WI38 (cell line): ENCODE measurements at regions not wholly inside any gene's neighbourhood (a gene's known extent, or its start where the extent isn't known, plus 50 kb on each side); places are given as distances from the start of the nearest gene placed in this dataset.

Experiments
- H3K4me3 ChIP-seq: 2 replicates; pipeline ENCODE4 v1.5.1; 2011; ENCODE audit warnings: low read depth, mild to moderate bottlenecking, control low read depth, low read length
- CTCF ChIP-seq: IDR thresholded peaks from 2 replicates; pipeline ENCODE4 v1.5.1; 2012; ENCODE audit warnings: low read depth, mild to moderate bottlenecking, control low read depth, low read length

DNA sequence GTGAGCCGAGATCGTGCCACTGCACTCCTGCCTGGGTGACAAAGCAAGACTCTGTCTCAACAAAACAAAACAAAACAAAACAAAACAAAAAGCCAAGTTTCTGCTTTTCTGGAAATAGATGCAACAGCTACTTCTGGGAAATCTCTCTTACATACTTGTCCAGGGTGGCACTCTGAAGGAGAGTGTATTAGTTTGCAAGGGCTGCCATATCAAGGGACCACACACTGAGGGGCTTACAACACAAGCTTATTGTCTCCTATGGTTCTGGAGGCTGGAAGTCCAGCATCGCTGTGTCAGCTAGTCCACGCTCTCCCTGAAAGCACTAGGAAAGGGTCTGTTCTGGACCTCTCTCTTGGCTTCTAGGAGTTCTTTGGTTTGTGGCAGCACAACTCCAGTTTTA, 277.9 kb upstream of the WWC1 start:
- no peak for TF ChIP-seq CTCF
- no peak overlapping the region for H3K4me3 ChIP-seq

DNA sequence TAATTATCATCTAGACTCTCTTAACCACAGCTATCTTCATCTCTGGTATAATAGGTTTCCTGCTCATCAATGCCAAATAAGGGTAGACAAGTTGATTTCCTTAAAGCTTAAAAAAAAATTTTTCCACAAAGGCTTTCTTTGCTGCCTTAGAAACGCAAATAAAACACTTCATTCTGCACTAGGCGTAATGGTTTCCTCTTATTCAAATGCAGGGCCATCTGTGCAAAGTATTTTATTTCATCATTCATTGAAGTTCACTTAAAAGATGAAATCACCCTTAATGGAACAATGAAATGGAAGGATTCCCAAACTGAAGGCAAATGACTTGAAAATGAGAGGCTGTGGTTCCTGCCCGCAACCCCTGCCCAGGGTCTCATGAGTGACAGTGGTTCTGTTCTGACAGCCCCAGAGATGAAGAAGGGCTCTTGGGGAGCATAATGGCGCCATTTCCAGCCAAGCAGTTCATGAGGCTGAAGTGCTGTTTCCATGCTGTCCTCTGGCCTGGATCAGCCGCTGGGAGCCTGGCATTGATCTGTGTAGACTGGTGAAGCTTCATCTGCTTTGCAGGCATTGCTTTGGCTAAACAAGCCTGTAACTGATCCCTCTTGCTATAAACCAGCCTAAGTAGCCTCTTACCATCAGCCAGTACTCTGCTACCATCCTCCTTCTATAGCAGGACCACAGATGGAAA, 276.9 kb upstream of the WWC1 start:
- no peak overlapping the region for H3K4me3 ChIP-seq
- no peak for TF ChIP-seq CTCF

DNA sequence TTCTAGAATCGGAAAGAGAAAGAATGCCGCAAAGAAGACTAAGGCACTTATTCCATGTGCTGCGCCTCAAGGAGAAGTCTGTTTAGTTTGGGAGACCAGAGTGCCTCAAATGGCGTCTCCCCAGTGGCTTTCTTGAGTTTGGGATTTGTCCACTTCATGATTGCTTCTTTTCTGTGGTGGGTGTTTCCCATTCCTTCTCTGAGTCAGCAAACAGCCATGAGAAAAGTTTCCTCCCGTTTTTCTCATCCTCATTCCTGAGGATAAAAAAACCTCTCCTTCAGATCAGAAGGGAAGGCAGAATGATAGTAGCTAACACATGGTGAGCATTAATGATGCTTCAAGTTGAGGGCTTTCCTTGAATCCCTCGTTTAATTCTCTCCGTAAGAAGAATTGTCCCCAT, 275.9 kb upstream of the WWC1 start:
- no peak overlapping the region for H3K4me3 ChIP-seq
- no peak for TF ChIP-seq CTCF

DNA sequence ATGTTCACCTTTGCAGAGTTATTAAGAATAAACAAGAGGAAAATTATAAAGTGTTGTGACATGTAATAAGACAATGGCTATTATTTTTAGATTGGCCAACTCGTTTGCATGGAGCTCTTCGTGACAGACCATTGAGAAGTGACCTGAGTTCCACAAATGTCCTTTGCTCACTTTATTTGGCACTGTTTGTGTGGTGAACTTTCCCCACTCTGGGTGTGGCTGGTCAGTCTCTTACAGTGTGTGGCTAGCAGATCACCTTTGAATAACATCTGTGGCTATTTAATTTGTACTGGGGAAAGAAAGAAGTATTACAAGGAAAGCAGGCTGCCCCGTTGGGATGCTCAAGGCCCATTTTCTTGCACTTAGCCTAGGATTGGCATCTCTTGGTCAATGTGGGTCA, 274.1 kb upstream of the WWC1 start:
- no peak for TF ChIP-seq CTCF
- no peak overlapping the region for H3K4me3 ChIP-seq

- TF ChIP-seq CTCF, result no peak
Observed at GRCh38 chr5:168019143-168019542, 272.3 kb upstream of the WWC1 start.

GRCh38 chr5:168020542-168021294, 270.7 kb upstream of the WWC1 start:
- no peak overlapping the region for H3K4me3 ChIP-seq
- peak; percentile 27; the same call in 1 of the 2 replicates for TF ChIP-seq CTCF

More at GRCh38 chr5:168019143-168019542, 272.3 kb upstream of the WWC1 start:
- no peak overlapping the region for H3K4me3 ChIP-seq
